GM19397 (cell line): ENCODE measurements at regions not wholly inside any gene's neighbourhood (a gene's known extent, or its start where the extent isn't known, plus 50 kb on each side); places are given as distances from the start of the nearest gene placed in this dataset.
"Not testable (repeated sequence)": the region's sequence is repeated elsewhere in the genome, so short reads cannot be mapped to it uniquely, and the experiment has no call there.

Source experiments
- ATAC-seq: cut with Tn5 transposase; IDR thresholded peaks from one replicate; pipeline ENCODE4 v1.9.1; 2021; ENCODE audit warnings: mild to moderate bottlenecking, moderate library complexity; ENCODE audit not compliant: unreplicated experiment

- ATAC-seq = no peak
These were observed 589.8 kb downstream of the KCNH5 start for GRCh38 chr14:62455446-62455845.

GRCh38 chr14:62462988-62463387 is 582.3 kb downstream of the KCNH5 start:
- ATAC-seq = no peak

GRCh38 chr14:62468946-62469345 is 576.3 kb downstream of the KCNH5 start:
- ATAC-seq = no peak

- no peak for ATAC-seq
These were observed 574.3 kb downstream of the KCNH5 start for GRCh38 chr14:62470935-62471334.

DNA sequence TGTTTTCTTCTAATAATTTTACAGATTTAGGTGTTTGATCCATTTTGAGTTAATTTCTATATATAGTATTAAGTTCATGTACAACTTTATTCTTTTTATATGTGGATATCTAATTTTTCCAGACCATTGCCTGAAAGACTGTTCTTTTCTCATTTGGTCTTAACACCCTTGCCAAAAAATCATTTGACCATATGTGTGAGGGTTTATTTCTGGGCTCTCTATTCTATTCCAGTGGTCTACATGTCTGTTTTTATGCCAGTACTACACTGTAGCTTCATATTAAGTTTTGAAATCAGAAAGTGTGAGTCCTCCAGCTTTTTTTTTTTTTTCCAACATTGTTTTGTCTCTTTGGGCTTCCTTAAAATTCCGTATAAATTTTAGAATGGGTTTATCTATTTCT is 554.1 kb downstream of the KCNH5 start:
- no peak for ATAC-seq

- no peak for ATAC-seq
These were observed 547.5 kb downstream of the KCNH5 start for GRCh38 chr14:62497708-62498107.

DNA sequence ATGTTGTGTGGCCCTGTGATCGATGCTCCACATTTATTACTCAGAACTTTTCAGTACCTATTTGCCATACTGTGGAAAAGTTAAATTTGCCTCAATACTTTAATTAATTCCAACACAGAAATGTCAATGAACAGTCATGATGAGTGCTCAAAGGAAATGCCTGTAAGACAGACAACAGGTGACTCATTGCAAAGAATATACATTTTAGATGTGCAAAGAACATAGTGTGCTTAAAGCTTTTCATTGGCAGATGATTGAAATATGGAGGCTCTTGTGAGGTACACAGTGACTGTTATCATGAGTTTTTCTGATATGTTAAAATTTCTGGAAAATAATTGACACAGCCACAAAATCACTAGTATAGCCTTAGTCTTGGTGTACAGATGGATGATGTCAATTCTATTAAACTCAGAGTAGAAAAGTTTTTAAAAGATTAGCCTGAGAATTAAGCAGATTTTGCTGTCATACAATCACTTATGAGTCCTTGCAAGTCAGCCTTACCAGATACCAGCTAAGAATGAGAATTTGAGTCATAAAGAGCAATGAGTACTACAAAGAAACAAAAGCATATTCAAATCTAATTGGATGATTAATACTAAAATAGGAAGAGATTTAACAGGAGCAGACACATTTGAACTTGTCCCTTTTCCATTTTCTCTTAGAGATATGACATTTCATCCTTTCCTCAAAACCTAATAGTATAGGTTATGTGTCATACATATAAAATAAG is 544.1 kb downstream of the KCNH5 start:
- no peak for ATAC-seq

DNA sequence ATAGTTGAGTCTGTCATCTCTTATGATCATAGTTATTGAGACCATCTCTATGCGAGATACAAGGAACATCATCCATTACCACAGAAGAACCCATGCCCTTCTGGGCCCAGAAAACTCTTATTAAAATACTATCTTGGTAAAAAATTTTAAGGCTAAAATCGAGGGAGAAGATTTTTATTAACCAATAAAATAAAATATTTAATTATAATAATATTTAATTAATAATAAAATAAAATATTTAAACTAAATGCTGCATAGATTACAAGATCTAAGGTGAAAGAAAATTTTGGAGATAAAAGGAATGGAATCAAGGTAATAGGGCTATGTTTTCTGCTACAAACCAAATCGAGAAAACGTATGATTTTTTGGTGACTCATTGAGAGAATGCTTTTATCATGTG is 540.2 kb downstream of the KCNH5 start:
- no peak for ATAC-seq

DNA sequence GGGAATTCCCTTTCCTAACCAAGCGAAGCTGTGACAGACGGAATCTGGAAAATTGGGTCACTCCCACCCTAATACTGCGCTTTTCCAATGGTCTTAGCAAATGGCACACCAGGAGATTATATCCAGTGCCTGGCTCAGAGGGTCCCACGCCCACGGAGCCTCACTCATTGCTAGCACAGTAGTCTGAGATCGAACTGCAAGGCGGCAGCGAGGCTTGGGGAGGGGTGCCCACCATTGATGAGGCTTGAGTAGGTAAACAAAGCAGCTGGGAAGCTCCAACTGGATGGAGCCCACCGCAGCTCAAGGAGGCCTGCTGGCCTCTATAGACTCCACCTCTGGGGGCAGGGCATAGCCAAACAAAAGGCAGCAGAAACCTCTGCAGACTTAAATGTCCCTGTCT is 523.9 kb downstream of the KCNH5 start:
- not testable (repeated sequence) for ATAC-seq

- ATAC-seq = no peak
These were observed 517.0 kb downstream of the KCNH5 start for GRCh38 chr14:62528296-62528695.

GRCh38 chr14:62532181-62532580 is 513.1 kb downstream of the KCNH5 start:
- no peak for ATAC-seq

DNA sequence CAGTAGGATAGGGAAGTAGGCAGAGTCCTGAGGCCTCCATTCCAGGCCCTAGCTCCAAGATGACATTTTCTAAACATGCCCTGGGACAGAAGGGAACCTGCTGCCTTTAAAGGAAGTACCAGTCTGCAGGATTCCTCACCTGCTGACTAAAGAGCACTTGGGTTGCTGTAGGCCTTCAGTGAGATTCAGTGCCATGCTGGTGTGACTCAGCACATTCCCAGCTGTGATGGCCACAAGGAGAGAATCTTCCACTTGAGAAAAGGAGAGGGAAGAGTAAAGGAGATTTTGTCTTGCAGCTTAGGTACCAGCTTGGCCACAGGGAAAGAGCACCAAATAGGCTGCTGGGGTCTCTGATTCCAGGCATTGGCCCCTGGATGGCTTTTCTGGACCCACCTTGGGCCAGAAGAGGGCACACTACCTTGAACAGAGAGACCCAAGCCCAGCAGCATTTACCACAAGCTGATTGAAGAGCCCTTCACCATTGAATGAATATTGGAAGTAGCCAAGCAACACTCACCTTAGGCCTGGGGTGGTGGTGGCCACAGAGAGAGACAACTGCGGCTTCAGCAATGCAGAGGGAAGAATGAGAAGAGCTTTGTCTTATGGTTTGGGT is 498.3 kb downstream of the KCNH5 start:
- ATAC-seq = no peak

GRCh38 chr14:62557416-62557815 is 487.8 kb downstream of the KCNH5 start:
- ATAC-seq = no peak

DNA sequence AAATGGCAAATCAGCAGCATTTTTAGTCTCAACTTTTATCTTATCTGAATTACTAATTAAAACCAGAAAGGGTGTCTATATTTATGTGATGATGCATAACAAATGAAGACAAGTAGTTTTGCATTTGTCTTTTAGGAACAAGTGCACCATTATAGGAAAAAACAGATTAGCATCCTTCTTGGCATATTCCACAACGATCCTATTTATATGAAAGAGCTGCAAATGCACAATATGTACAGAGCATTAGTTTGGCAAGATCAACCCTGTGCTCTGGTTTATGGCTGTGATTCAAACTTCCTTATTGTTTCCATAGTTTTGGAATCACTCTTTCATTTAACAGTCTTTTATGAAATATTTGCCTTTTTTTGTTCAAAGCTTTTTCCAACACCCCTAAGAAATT is 486.8 kb downstream of the KCNH5 start:
- ATAC-seq = no peak

DNA sequence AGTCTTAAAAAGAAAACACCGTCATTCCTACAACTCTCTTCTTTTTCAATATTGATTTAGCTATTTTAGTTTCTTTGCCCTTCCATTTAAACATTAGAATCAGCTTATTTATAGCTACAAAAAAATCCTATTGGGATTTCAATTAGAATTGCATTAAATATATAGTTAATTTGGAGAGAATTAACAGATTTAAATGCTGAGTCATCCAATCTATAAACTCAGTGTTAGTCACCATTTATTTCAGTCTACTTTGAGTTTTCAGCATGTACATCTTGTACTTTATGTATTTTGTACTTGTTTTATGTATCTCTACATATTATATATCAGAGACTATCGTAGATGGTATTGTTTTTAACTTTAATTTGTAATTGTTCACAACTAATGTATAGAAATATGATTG is 460.0 kb downstream of the KCNH5 start:
- no peak for ATAC-seq

GRCh38 chr14:62592877-62593276 is 452.4 kb downstream of the KCNH5 start:
- ATAC-seq = no peak

GRCh38 chr14:62597143-62597542 is 448.1 kb downstream of the KCNH5 start:
- ATAC-seq = no peak

- no peak for ATAC-seq
These were observed 445.5 kb downstream of the KCNH5 start for GRCh38 chr14:62599616-62600385.

GRCh38 chr14:62602712-62603111 is 442.5 kb downstream of the KCNH5 start:
- ATAC-seq = no peak

DNA sequence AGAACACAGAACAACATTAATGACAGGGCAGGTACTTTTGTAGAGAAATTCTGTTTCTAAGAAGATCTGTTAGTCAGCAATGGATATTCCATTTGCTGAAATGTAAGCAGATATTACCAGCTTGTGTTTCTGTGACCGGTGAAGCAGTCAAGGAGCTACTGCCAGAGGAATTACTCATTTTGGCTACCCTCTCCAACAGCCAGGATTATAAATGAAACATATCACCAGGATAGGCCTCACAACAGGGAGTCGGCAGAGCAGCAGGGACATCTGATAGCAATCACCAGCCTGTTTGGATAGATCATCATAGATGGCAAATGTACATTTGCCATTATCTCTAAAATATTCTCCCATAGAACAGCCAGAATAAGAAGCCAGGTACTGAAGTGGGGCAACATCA is 440.7 kb downstream of the KCNH5 start:
- ATAC-seq = no peak

DNA sequence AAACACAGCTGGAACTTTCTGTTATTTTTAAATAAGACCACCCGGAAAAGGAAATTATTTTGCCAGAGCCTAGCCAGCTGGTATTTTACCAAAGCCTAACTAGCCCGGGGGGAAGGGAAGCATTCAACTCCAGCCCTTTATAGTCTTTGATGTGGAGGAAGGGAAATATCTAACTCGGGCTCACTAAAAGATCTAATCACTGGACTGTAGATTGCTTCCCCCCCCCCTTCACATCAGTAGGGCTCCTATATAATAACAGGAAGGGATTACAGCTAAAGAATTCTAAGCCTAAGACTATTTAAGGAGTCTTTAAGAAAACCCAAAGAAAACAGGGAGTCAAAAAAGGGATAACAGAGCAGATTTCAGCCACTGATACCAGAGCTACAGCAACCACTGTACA is 431.1 kb downstream of the KCNH5 start:
- no peak for ATAC-seq

DNA sequence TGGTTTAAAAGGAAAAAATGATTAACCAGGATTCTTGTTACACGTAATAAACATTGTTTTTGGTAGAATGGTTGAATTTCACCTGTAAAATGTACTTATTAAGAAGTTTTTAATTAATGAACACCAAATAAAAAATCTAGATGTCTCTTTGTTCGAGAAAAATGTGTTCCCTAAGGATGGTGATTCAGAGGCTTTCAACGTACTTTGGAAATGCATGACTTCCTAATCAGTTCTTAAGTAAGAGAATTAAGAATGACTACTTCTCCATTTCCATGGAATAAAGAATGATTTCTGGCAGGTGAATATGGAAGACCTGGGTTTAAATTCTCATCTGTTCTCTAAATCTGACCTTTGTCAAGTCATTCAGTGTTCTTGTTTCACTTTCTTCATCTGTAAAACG is 428.6 kb downstream of the KCNH5 start:
- no peak for ATAC-seq
